ENCODE measurements at regions not wholly inside any gene's neighbourhood (a gene's known extent, or its start where the extent isn't known, plus 50 kb on each side); places are given as distances from the start of the nearest gene placed in this dataset.

DNA sequence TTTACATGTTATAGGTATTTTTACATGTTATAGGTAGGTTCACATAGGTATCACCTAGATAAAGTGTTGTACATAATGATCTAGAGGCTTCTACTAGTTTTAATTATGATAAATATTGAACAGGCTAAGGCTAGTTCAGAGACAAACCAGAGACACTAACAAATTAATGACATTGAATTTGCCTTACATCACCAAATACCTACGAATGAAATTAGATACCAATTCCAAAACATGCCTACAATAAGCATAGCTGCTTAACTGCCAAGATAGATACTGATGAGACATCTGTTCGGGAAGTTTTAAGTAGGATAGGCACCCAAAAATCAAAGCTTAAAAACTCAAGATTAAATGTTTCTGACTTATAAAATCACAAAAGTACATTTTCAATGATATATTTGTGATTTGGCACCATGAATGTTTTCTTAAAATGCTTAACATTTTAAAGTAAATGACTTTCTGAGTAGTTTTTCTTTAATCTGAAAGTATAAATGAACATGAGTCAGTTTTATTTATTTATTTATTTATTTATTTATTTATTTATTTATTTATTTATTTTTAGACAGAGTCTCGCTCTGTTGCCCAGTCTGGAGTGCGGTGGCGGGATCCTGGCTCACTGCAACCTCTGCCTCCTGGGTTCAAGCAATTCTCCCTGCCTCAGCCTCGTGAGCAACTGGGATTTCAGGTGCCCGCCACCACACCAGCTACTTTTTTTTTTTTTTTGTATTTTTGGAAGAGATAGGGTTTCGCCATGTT is 703.1 kb upstream of the ARRDC3 start:
- no peak for TF ChIP-seq CTCF (IDR thresholded peaks at IDR 0.05)
- no peak for DNase-seq
- no peaks in the 10 kb centered on the region for H3K36me3 ChIP-seq
- no peaks in the 10 kb centered on the region for H3K27me3 ChIP-seq
- H3K9me3 ChIP-seq = no peaks in the 10 kb centered on the region
- H3K4me1 ChIP-seq = no peaks in the 10 kb centered on the region
- no peak overlapping the region for H3K27ac ChIP-seq
- intact Hi-C loops (cut with DNase I; ENCODE audit: low total_unique reads) = no loop called here
- no peak overlapping the region for H3K4me3 ChIP-seq

DNA sequence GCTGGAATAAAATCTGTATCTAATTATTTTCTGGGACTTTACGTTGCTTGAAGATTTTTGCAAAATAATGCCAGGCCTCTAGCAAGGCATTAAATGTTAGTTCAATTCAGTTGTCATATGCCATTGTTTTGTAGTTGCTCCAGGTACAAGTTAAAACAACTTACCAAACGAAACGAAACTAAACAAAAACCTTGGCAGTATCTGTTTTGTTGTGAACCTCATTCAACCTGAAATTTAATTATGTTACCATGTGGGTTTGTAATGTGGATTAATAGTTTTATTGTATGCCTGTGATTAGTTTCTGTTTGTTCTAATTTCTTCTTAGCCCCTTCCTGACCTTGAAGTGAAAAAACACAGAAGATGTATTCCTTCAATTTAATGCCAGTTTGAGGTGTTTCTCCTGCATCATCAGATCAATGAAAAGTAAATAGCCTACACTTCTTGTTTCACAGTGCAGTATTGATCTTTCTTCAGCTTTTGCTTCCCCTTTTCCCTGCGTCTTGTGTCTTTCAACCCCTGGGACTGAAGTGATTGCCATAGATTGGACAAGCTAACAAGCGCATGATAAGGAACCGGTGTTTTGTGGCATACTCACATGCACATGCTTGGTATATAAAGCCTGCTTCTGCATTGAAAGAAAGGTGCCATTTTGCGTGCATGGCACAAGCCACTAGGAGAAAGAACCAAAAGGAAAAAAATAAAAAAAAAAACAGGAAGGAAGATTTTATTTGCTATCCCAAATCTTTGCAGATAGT is 699.0 kb upstream of the ARRDC3 start:
- Histone ChIP-seq H3K27ac (no peak overlapping the region), H3K9me3 (no peaks in the 10 kb centered on the region), H3K36me3 (no peaks in the 10 kb centered on the region), H3K4me1 (no peaks in the 10 kb centered on the region), H3K27me3 (no peaks in the 10 kb centered on the region), H3K4me3 (no peak overlapping the region)
- no peak for DNase-seq
- TF ChIP-seq CTCF (IDR thresholded peaks at IDR 0.05) = no peak
- intact Hi-C loops (cut with DNase I; ENCODE audit: low total_unique reads) = no loop called here

DNA sequence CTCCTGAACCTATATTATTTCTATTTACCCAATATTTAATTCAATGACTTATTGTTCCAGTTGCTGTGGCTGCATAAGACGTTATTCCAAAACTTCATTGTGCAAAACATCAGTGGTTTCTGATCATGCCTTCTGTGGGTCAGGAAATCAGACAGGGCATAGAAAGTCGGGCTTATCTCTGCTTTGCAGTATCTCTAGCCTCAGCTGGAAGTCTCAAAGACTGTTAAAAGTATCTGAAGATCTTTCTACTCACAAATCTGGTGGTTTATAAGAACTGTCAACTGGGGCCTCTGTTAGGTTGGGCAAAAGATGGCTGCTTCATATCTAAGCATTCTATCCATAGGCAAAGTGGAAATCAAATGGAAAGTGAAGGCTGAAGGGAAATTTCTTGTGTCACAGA is 687.7 kb upstream of the ARRDC3 start:
- no peaks in the 10 kb centered on the region for H3K9me3 ChIP-seq
- intact Hi-C loops (cut with DNase I; ENCODE audit: low total_unique reads) = no loop called here
- TF ChIP-seq CTCF (IDR thresholded peaks at IDR 0.05) = no peak
- H3K36me3 ChIP-seq = no peaks in the 10 kb centered on the region
- H3K4me1 ChIP-seq = no peaks in the 10 kb centered on the region
- no peak overlapping the region for H3K4me3 ChIP-seq
- no peaks in the 10 kb centered on the region for H3K27me3 ChIP-seq
- no peak for DNase-seq
- no peak overlapping the region for H3K27ac ChIP-seq

- Histone ChIP-seq H3K27ac (no peak overlapping the region), H3K4me1 (no peaks in the 10 kb centered on the region), H3K27me3 (no peaks in the 10 kb centered on the region), H3K4me3 (no peak overlapping the region), H3K9me3 (no peaks in the 10 kb centered on the region), H3K36me3 (no peaks in the 10 kb centered on the region)
- no peak for DNase-seq
- intact Hi-C loops (cut with DNase I; ENCODE audit: low total_unique reads) = no loop called here
- TF ChIP-seq CTCF (IDR thresholded peaks at IDR 0.05) = no peak
Observed at GRCh38 chr5:92064993-92065392, 681.9 kb upstream of the ARRDC3 start.

DNA sequence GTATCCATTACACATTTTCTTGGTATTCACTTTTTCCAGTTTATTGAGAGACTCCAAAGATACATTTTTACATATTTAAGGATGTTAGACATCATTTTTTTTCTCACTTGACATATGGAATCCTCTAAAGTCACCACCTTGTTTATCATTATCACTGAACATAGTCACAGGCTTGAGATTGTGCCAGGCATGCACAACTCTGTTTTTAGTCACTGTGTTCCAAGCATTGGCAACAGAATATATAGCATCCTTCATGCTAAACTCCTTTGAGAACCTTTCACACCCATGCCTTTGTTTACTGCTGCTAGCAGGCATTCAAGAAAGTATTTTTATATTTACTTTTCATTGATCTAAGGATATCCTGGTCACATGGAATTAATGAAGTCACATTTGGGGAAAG is 668.6 kb upstream of the ARRDC3 start:
- no peaks in the 10 kb centered on the region for H3K27me3 ChIP-seq
- no peak overlapping the region for H3K27ac ChIP-seq
- no peaks in the 10 kb centered on the region for H3K9me3 ChIP-seq
- no peak overlapping the region for H3K4me3 ChIP-seq
- no peaks in the 10 kb centered on the region for H3K4me1 ChIP-seq
- intact Hi-C loops (cut with DNase I; ENCODE audit: low total_unique reads) = no loop called here
- DNase-seq = no peak
- TF ChIP-seq CTCF (IDR thresholded peaks at IDR 0.05) = no peak
- H3K36me3 ChIP-seq = no peaks in the 10 kb centered on the region

Data from tibial artery (tissue), 4 donors.